ENCODE measurements at regions not wholly inside any gene's neighbourhood (a gene's known extent, or its start where the extent isn't known, plus 50 kb on each side); places are given as distances from the start of the nearest gene placed in this dataset.

DNA sequence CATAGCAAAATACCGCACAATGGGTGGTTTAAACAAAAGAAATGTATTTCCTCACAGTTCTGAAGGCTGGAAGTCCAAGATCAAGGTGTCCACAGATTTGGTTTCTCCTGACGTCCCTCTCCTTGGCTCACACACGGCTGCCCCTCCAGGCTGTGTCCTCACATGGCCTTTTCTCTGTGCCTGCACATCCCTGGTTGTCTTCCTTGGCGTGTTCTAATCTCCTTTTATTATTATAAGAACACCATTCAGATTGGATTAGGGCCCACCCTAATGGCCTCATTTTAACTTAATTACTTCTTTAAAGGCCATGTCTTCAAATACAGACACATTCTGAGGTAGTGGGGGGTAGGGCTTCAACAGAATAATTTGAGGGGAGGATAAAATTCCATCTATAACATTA, 87.9 kb downstream of the FZD1 start (continued):
- TF ChIP-seq, protein P1, sequence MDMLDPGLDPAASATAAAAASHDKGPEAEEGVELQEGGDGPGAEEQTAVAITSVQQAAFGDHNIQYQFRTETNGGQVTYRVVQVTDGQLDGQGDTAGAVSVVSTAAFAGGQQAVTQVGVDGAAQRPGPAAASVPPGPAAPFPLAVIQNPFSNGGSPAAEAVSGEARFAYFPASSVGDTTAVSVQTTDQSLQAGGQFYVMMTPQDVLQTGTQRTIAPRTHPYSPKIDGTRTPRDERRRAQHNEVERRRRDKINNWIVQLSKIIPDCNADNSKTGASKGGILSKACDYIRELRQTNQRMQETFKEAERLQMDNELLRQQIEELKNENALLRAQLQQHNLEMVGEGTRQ (IDR thresholded peaks at IDR 0.05; ENCODE audit: low read depth, low read length): no peak
- TF ChIP-seq, protein P1 (CRISPR knock-in tag; IDR thresholded peaks at IDR 0.05; ENCODE audit: borderline replicate concordance): no peak
- no peak for TF ChIP-seq ZNF10 (CRISPR knock-in tag; IDR thresholded peaks at IDR 0.05; ENCODE audit: borderline replicate concordance, low read depth)
- no peak for TF ChIP-seq REL (CRISPR knock-in tag; conservative IDR thresholded peaks at IDR 0.05)
- no peak for TF ChIP-seq POLR2G (IDR thresholded peaks at IDR 0.05; ENCODE audit: low read depth, low read length)
- no peak for TF ChIP-seq RXRB (CRISPR knock-in tag; IDR thresholded peaks at IDR 0.05; ENCODE audit: borderline replicate concordance)

DNA sequence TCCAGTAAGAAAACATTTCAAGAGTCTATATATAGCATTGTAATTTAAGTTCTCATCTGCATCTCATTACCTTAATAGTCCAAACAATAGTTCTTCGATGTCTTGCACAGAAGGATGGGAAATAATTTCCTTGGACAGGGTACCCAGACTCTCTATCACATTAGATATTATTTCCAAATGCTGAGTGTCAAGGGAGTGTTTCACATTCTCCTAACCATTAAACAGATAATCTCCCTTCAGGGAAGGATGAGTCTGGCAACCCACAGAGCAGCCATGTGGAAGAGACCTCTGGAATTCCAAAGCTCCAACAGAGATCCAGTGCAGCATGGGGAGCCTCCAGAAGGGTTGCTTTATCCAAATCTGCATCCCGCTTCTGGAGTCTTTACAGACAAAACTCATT, 89.6 kb downstream of the FZD1 start:
- H4K20me1 ChIP-seq (ENCODE audit: insufficient read depth, low read length): no peaks in the 10 kb centered on the region
- BruUV-seq (replicated peaks): no TSS peak
- H3K79me2 ChIP-seq (ENCODE audit: insufficient read depth, low read length): no peaks in the 10 kb centered on the region
- DNase-seq (ENCODE audit: low spot score): no peak
- H3K4me1 ChIP-seq (ENCODE audit: insufficient read depth, low read length): no peaks in the 10 kb centered on the region
- no peak overlapping the region for H3K4me2 ChIP-seq (ENCODE audit: low read depth, low read length)
- H3K27ac ChIP-seq (ENCODE audit: extremely low read length, insufficient read depth, low read length): no peak overlapping the region
- CTCF ChIA-PET (ENCODE audit: low intra/inter-chr PET ratio, low total read pairs): no interaction called here
- no peak overlapping the region for H3K4me3 ChIP-seq (replicated peaks in 1 of 3; ENCODE audit: insufficient read depth in 1 of 3, low read depth in 2 of 3, low read length in 3 of 3)
- intact Hi-C loops (cut with micrococcal nuclease; ENCODE audit: unreplicated experiment) (no loop called here), in situ Hi-C loops (cut with HindIII; ENCODE audit: extremely low pct_ligation_motif_present, low pct_unique_long_range_greater_than_20kb) (no loop called here)
- no peak for FAIRE-seq
- no peaks in the 10 kb centered on the region for H3K36me3 ChIP-seq (replicated peaks in 1 of 2; ENCODE audit: control insufficient read depth in 1 of 2, insufficient read depth in 2 of 2, low read length in 2 of 2)
- no peak overlapping the region for H2AFZ ChIP-seq (ENCODE audit: low read length)
- WGBS (ENCODE audit: low lambda C conversion rate): 10% methylated on average over 2 of the region's 2 CpGs
- H3K9ac ChIP-seq (ENCODE audit: insufficient read depth, low read depth, low read length): no peak overlapping the region
- no peaks in the 10 kb centered on the region for H3K27me3 ChIP-seq (ENCODE audit: control insufficient read depth in 1 of 2, insufficient read depth in 2 of 2, low read length in 2 of 2)
- POLR2A ChIA-PET: no interaction called here
- no peaks in the 10 kb centered on the region for H3K9me3 ChIP-seq (ENCODE audit: low read length)
- no peak for ATAC-seq
- TF ChIP-seq ZNF788 (CRISPR knock-in tag; IDR thresholded peaks at IDR 0.05; ENCODE audit: borderline replicate concordance) (no peak), SMYD3 (CRISPR knock-in tag; IDR thresholded peaks at IDR 0.05) (no peak), ZNF430 (CRISPR knock-in tag; IDR thresholded peaks at IDR 0.05) (no peak), ZSCAN22 (CRISPR knock-in tag; IDR thresholded peaks at IDR 0.05) (no peak), RBAK (CRISPR knock-in tag; IDR thresholded peaks at IDR 0.05) (no peak), POLR2AphosphoS2 (IDR thresholded peaks at IDR 0.05; ENCODE audit: low read depth, low read length) (no peak), AKAP8 (CRISPR knock-in tag; IDR thresholded peaks at IDR 0.05) (no peak), ZFP62 (CRISPR knock-in tag; IDR thresholded peaks at IDR 0.05) (no peak)
- TF ChIP-seq, protein P2, sequence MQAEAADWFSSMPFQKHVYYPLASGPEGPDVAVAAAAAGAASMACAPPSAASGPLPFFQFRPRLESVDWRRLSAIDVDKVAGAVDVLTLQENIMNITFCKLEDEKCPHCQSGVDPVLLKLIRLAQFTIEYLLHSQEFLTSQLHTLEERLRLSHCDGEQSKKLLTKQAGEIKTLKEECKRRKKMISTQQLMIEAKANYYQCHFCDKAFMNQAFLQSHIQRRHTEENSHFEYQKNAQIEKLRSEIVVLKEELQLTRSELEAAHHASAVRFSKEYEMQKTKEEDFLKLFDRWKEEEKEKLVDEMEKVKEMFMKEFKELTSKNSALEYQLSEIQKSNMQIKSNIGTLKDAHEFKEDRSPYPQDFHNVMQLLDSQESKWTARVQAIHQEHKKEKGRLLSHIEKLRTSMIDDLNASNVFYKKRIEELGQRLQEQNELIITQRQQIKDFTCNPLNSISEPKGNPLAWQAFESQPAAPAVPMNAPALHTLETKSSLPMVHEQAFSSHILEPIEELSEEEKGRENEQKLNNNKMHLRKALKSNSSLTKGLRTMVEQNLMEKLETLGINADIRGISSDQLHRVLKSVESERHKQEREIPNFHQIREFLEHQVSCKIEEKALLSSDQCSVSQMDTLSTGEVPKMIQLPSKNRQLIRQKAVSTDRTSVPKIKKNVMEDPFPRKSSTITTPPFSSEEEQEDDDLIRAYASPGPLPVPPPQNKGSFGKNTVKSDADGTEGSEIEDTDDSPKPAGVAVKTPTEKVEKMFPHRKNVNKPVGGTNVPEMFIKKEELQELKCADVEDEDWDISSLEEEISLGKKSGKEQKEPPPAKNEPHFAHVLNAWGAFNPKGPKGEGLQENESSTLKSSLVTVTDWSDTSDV (CRISPR knock-in tag; IDR thresholded peaks at IDR 0.05): no peak
- TF ChIP-seq, protein P3, sequence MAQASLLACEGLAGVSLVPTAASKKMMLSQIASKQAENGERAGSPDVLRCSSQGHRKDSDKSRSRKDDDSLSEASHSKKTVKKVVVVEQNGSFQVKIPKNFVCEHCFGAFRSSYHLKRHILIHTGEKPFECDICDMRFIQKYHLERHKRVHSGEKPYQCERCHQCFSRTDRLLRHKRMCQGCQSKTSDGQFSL (CRISPR knock-in tag; IDR thresholded peaks at IDR 0.05): no peak
- TF ChIP-seq, protein P4, sequence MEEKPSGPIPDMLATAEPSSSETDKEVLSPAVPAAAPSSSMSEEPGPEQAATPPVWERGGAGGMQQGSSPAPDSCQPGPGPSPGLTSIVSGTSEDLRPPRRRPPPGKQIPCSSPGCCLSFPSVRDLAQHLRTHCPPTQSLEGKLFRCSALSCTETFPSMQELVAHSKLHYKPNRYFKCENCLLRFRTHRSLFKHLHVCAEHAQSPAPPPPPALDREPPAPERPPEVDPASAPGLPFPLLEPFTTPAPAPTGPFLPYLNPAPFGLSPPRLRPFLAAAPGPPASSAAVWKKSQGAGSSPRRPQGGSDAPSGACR (CRISPR knock-in tag; IDR thresholded peaks at IDR 0.05): no peak
- TF ChIP-seq, protein P5, sequence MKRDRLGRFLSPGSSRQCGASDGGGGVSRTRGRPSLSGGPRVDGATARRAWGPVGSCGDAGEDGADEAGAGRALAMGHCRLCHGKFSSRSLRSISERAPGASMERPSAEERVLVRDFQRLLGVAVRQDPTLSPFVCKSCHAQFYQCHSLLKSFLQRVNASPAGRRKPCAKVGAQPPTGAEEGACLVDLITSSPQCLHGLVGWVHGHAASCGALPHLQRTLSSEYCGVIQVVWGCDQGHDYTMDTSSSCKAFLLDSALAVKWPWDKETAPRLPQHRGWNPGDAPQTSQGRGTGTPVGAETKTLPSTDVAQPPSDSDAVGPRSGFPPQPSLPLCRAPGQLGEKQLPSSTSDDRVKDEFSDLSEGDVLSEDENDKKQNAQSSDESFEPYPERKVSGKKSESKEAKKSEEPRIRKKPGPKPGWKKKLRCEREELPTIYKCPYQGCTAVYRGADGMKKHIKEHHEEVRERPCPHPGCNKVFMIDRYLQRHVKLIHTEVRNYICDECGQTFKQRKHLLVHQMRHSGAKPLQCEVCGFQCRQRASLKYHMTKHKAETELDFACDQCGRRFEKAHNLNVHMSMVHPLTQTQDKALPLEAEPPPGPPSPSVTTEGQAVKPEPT (CRISPR knock-in tag; IDR thresholded peaks at IDR 0.05; ENCODE audit: low read depth): no peak

Measured in HepG2 (cell line).